Naive thymus-derived CD4-positive, alpha-beta T cell (primary cell): ENCODE measurements at regions not wholly inside any gene's neighbourhood (a gene's known extent, or its start where the extent isn't known, plus 50 kb on each side); places are given as distances from the start of the nearest gene placed in this dataset.

Experiments
- ATAC-seq: fragments of 150-1000 bp; cut with Tn5 transposase; 2 replicates; pipeline ENCODE4 v1.10.0; 2021; ENCODE audit warnings: mild to moderate bottlenecking, moderate library complexity
- CTCF ChIA-PET: fragments of 350-600 bp; sonication (Branson Sonifier 250); formaldehyde crosslinking; loops from one replicate; lab custom pipeline; 2021; ENCODE audit warnings: antibody characterized with exemption; lab: Charles Lee
- POLR2A ChIA-PET: fragments of 350-600 bp; sonication (Branson Sonifier 250); formaldehyde crosslinking; loops from one replicate; lab custom pipeline; 2021; ENCODE audit warnings: antibody characterized with exemption, inconsistent platforms; lab: Charles Lee
- DNase-seq, 9 donors: peaks; one replicate each; pipeline versions ENCODE4 v3.0.0 to v3.0.0-alpha.2; 2020 to 2022; ENCODE audit warnings: mixed read lengths in 1 of 9
- H3K27ac ChIP-seq: one replicate; pipeline ENCODE4 v1.7.0; 2013; ENCODE audit warnings: mild to moderate bottlenecking, low read depth, low read length, moderate library complexity
- H3K27me3 ChIP-seq, 2 donors: one replicate each; pipeline ENCODE4 v1.7.0; 2013; ENCODE audit warnings: low read length in 2 of 2, mild to moderate bottlenecking in 2 of 2, moderate library complexity in 2 of 2; ENCODE audit not compliant: control insufficient read depth in 2 of 2, insufficient read depth in 2 of 2
- H3K36me3 ChIP-seq, 3 experiments: 1 replicate in 2 of 3; 2 replicates in 1 of 3; pipeline ENCODE4 v1.7.0; 2013; ENCODE audit warnings: low read length in 3 of 3, mild to moderate bottlenecking in 3 of 3, moderate library complexity in 1 of 3; ENCODE audit not compliant: insufficient read depth in 3 of 3, control insufficient read depth in 2 of 3
- H3K4me1 ChIP-seq, 2 donors: one replicate each; pipeline ENCODE4 v1.7.0; 2013; ENCODE audit warnings: low read length in 2 of 2, mild to moderate bottlenecking in 2 of 2, moderate library complexity in 1 of 2; ENCODE audit not compliant: control insufficient read depth in 2 of 2, insufficient read depth in 2 of 2
- H3K4me3 ChIP-seq: 2 replicates; pipeline ENCODE4 v1.7.0; 2013; ENCODE audit warnings: mild to moderate bottlenecking, low read length
- H3K9me3 ChIP-seq, 3 experiments: 1 replicate in 2 of 3; 2 replicates in 1 of 3; pipeline ENCODE4 v1.7.0; 2013; ENCODE audit warnings: low read length in 3 of 3; ENCODE audit not compliant: control insufficient read depth in 2 of 3
- H3K27ac Mint-ChIP-seq, 9 donors: one replicate each; pipeline ENCODE4 v1.8.0; 2020 to 2022; ENCODE audit warnings: mixed read lengths in 9 of 9, mild to moderate bottlenecking in 8 of 9, moderate library complexity in 5 of 9, inconsistent platforms in 2 of 9
- H3K27me3 Mint-ChIP-seq, 5 donors: one replicate each; pipeline ENCODE4 v1.8.0; 2021 to 2022; ENCODE audit warnings: mixed read lengths in 5 of 5, mild to moderate bottlenecking in 1 of 5
- H3K36me3 Mint-ChIP-seq, 5 donors: one replicate each; pipeline ENCODE4 v1.8.0; 2020 to 2022; ENCODE audit warnings: mixed read lengths in 5 of 5, mild to moderate bottlenecking in 3 of 5, inconsistent platforms in 1 of 5
- H3K4me1 Mint-ChIP-seq, 7 donors: one replicate each; pipeline ENCODE4 v1.8.0; 2020 to 2022; ENCODE audit warnings: mixed read lengths in 7 of 7, mild to moderate bottlenecking in 3 of 7, inconsistent platforms in 1 of 7
- H3K4me3 Mint-ChIP-seq, 10 donors: one replicate each; pipeline ENCODE4 v1.8.0; 2020 to 2022; ENCODE audit warnings: mild to moderate bottlenecking in 10 of 10, mixed read lengths in 10 of 10, moderate library complexity in 6 of 10, inconsistent platforms in 2 of 10
- H3K9me3 Mint-ChIP-seq, 11 donors: one replicate each; pipeline ENCODE4 v1.8.0; 2020 to 2022; ENCODE audit warnings: mixed read lengths in 11 of 11, mild to moderate bottlenecking in 4 of 11, inconsistent platforms in 1 of 11, moderate library complexity in 1 of 11
- intact Hi-C, 2 donors: fragments of 100-400 bp; cut with micrococcal nuclease; formaldehyde crosslinking; loops; one replicate each; pipeline ENCODE4 v1.15.1; 2023

- Mint-ChIP-seq H3K9me3 (peaks cover 0 to 2% (median 0%) of the 10 kb centered on the region in 11 donors), H3K36me3 (no peaks in the 10 kb centered on the region), H3K4me1 (no peaks in the 10 kb centered on the region), H3K27ac (no peak overlapping the region), H3K4me3 (no peak overlapping the region), H3K27me3 (no peaks in the 10 kb centered on the region)
- no peaks in the 10 kb centered on the region for H3K36me3 ChIP-seq
- H3K4me3 ChIP-seq: no peak overlapping the region
- ATAC-seq (no peak), DNase-seq (no peak)
- POLR2A ChIA-PET: no interaction called here
- H3K27ac ChIP-seq: no peak overlapping the region
- H3K9me3 ChIP-seq: no peaks in the 10 kb centered on the region
- intact Hi-C loops: no loop called here
- peaks cover 0 to 2% of the 10 kb centered on the region in 2 donors for H3K27me3 ChIP-seq
- CTCF ChIA-PET: no interaction called here
- no peaks in the 10 kb centered on the region for H3K4me1 ChIP-seq
These were observed 104.6 kb upstream of the RSPO3 start for GRCh38 chr6:127013865-127014264.

- H3K9me3 Mint-ChIP-seq: peaks cover 0 to 1% (median 0%) of the 10 kb centered on the region in 11 donors
- peaks cover 0 to 2% of the 10 kb centered on the region in 2 donors for H3K27me3 ChIP-seq
- H3K9me3 ChIP-seq: no peaks in the 10 kb centered on the region
- no peak overlapping the region for H3K4me3 Mint-ChIP-seq
- no peaks in the 10 kb centered on the region for H3K36me3 ChIP-seq
- DNase-seq (no peak), ATAC-seq (no peak)
- no peak overlapping the region for H3K27ac ChIP-seq
- no peak overlapping the region for H3K4me3 ChIP-seq
- H3K4me1 Mint-ChIP-seq: no peaks in the 10 kb centered on the region
- ChIA-PET CTCF (no interaction called here), POLR2A (no interaction called here)
- H3K27me3 Mint-ChIP-seq: no peaks in the 10 kb centered on the region
- no peak overlapping the region for H3K27ac Mint-ChIP-seq
- no peaks in the 10 kb centered on the region for H3K36me3 Mint-ChIP-seq
- intact Hi-C loops: no loop called here
- no peaks in the 10 kb centered on the region for H3K4me1 ChIP-seq
These were observed 102.6 kb upstream of the RSPO3 start for GRCh38 chr6:127015858-127016257.

DNA sequence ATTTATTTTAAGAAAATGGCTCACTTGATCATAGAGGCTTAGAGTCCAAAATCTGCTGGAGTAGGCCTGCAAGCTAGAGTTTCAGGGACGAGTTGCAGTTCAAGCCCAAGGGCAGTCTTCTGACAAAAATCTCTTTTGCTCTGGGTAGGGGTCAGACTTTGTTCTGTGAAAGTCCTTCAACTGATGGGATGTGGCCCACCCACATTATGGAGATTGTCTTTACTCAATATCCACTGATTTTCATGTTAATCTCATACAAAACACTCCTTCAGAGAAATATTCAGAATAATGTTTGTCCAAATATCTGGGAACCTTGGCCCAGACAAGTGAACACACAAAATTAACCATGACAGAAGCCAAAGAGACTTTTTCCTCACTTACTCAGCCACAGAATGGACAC lies 98.6 kb upstream of the RSPO3 start:
- POLR2A ChIA-PET: no interaction called here
- no peak for ATAC-seq
- peaks cover 0 to 1% (median 0%) of the 10 kb centered on the region in 11 donors for H3K9me3 Mint-ChIP-seq
- H3K27ac ChIP-seq: no peak overlapping the region
- no peaks in the 10 kb centered on the region for H3K4me1 Mint-ChIP-seq
- H3K27me3 ChIP-seq: peaks cover 0 to 2% of the 10 kb centered on the region in 2 donors
- H3K27ac Mint-ChIP-seq: no peak overlapping the region
- no peaks in the 10 kb centered on the region for H3K36me3 Mint-ChIP-seq
- H3K27me3 Mint-ChIP-seq: no peaks in the 10 kb centered on the region
- no peaks in the 10 kb centered on the region for H3K4me1 ChIP-seq
- no peaks in the 10 kb centered on the region for H3K9me3 ChIP-seq
- H3K36me3 ChIP-seq: no peaks in the 10 kb centered on the region
- intact Hi-C loops: no loop called here
- no peak overlapping the region for H3K4me3 ChIP-seq
- DNase-seq: no peak
- H3K4me3 Mint-ChIP-seq: no peak overlapping the region
- CTCF ChIA-PET: no interaction called here

DNA sequence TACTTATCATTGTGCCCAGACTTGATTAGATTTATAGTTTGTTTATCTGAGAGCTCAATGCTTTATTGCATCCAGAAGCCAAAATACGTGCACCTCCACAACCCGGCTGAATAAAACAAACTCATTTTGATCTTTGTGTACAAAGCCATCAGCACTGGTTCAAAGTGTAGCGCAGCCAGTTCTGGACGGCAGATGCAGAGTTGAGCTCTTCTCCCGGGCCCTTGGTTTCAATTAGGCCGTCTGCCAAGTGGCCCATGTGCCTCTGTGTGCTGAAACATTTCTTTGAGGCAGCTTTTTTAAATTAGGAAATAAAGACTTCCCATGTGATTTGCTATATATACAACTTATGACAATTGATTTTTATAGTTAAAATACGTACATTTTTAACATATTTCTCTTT lies 96.2 kb upstream of the RSPO3 start:
- Histone ChIP-seq H3K9me3 (no peaks in the 10 kb centered on the region), H3K4me3 (no peak overlapping the region), H3K4me1 (no peaks in the 10 kb centered on the region), H3K27ac (no peak overlapping the region), H3K27me3 (no peaks in the 10 kb centered on the region), H3K36me3 (no peaks in the 10 kb centered on the region)
- ChIA-PET CTCF (no interaction called here), POLR2A (no interaction called here)
- H3K4me3 Mint-ChIP-seq: no peak overlapping the region
- H3K4me1 Mint-ChIP-seq: no peaks in the 10 kb centered on the region
- H3K36me3 Mint-ChIP-seq: no peaks in the 10 kb centered on the region
- H3K27ac Mint-ChIP-seq: no peak overlapping the region
- ATAC-seq: no peak
- H3K27me3 Mint-ChIP-seq: peaks cover 0 to 5% (median 0%) of the 10 kb centered on the region in 5 donors
- DNase-seq: no peak
- H3K9me3 Mint-ChIP-seq: peaks cover 0 to 2% (median 0%) of the 10 kb centered on the region in 11 donors
- intact Hi-C loops: no loop called here

GRCh38 chr6:127023001-127023778 lies 95.3 kb upstream of the RSPO3 start:
- H3K27ac ChIP-seq: no peak overlapping the region
- H3K36me3 ChIP-seq: no peaks in the 10 kb centered on the region
- Mint-ChIP-seq H3K27ac (no peak overlapping the region), H3K4me1 (no peaks in the 10 kb centered on the region), H3K36me3 (no peaks in the 10 kb centered on the region), H3K9me3 (peaks cover 0 to 2% (median 0%) of the 10 kb centered on the region in 11 donors), H3K27me3 (peaks cover 0 to 9% (median 0%) of the 10 kb centered on the region in 5 donors), H3K4me3 (no peak overlapping the region)
- DNase-seq (no peak), ATAC-seq (no peak)
- no peaks in the 10 kb centered on the region for H3K27me3 ChIP-seq
- H3K4me3 ChIP-seq: no peak overlapping the region
- intact Hi-C loops: no loop called here
- no peaks in the 10 kb centered on the region for H3K9me3 ChIP-seq
- ChIA-PET CTCF (no interaction called here), POLR2A (no interaction called here)
- no peaks in the 10 kb centered on the region for H3K4me1 ChIP-seq

DNA sequence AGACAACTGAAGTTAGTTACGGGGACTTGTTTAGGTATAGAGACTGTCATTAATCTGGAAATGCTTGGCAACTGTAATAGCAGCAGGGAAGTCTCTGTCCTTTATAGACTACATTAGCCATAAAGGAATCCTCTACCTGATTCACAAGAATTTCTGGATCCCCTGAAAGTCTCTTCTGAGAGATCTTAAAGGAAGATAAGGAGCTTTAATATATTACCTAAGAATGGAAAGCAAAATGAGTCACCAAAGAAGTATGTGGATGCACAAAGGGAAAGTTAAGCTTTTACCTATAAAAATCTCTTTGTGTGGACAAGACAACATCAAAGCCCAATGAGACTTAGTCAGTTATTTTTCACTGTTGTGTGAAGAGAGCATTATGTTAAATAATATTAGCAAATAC lies 92.2 kb upstream of the RSPO3 start:
- no peaks in the 10 kb centered on the region for H3K4me1 ChIP-seq
- ChIA-PET CTCF (no interaction called here), POLR2A (no interaction called here)
- no peak for DNase-seq
- intact Hi-C loops: no loop called here
- no peak for ATAC-seq
- Mint-ChIP-seq H3K4me3 (no peak overlapping the region), H3K9me3 (peaks cover 0 to 2% (median 0%) of the 10 kb centered on the region in 11 donors), H3K27me3 (peaks cover 0 to 9% (median 0%) of the 10 kb centered on the region in 5 donors), H3K4me1 (no peaks in the 10 kb centered on the region), H3K27ac (no peak overlapping the region), H3K36me3 (no peaks in the 10 kb centered on the region)
- H3K27ac ChIP-seq: no peak overlapping the region
- no peaks in the 10 kb centered on the region for H3K36me3 ChIP-seq
- H3K27me3 ChIP-seq: no peaks in the 10 kb centered on the region
- no peaks in the 10 kb centered on the region for H3K9me3 ChIP-seq
- H3K4me3 ChIP-seq: no peak overlapping the region

DNA sequence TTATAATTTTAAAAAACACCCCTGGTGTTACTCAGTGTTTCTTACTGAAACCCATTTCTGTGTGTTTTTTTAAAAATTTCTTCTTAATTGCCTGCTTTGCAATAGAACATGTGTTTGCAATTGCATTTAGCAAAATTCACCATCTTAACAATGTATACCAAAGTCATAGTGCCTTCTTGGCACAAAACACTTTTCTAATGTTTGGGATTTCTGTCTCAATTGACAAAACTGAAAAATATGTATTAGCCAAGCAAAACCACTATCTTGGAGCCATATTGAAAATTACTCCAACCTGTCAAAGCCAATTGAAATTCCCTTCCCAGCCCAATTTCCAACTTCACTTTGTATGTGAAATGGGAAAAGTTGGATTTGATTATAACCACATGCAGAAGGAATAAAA lies 88.4 kb upstream of the RSPO3 start:
- H3K4me3 ChIP-seq: no peak overlapping the region
- no peaks in the 10 kb centered on the region for H3K36me3 ChIP-seq
- no peak overlapping the region for H3K4me3 Mint-ChIP-seq
- H3K27me3 Mint-ChIP-seq: peaks cover 0 to 9% (median 0%) of the 10 kb centered on the region in 5 donors
- no peaks in the 10 kb centered on the region for H3K36me3 Mint-ChIP-seq
- no peaks in the 10 kb centered on the region for H3K4me1 ChIP-seq
- peaks cover 0 to 2% (median 0%) of the 10 kb centered on the region in 11 donors for H3K9me3 Mint-ChIP-seq
- DNase-seq (no peak), ATAC-seq (no peak)
- no peaks in the 10 kb centered on the region for H3K27me3 ChIP-seq
- no peak overlapping the region for H3K27ac Mint-ChIP-seq
- intact Hi-C loops: no loop called here
- no peaks in the 10 kb centered on the region for H3K9me3 ChIP-seq
- H3K27ac ChIP-seq: no peak overlapping the region
- CTCF ChIA-PET: no interaction called here
- H3K4me1 Mint-ChIP-seq: no peaks in the 10 kb centered on the region
- POLR2A ChIA-PET: no interaction called here
